BLaER1 treated with 17β-estradiol and CSF1 and Interleukin-3, amounts not matched to agents 10 nM and 100 nM (cell line): ENCODE measurements at regions not wholly inside any gene's neighbourhood (a gene's known extent, or its start where the extent isn't known, plus 50 kb on each side); places are given as distances from the start of the nearest gene placed in this dataset.

Experiments
- H3K27ac ChIP-seq, 11 experiments: shearing (Covaris generic); formaldehyde crosslinking; 2 replicates each; pipeline ENCODE4 v1.8.1; 2022
- H3K27me3 ChIP-seq, 11 experiments: shearing (Covaris generic); formaldehyde crosslinking; 2 replicates each; pipeline ENCODE4 v1.8.1; 2022
- H3K36me3 ChIP-seq, 11 experiments: shearing (Covaris generic); formaldehyde crosslinking; 2 replicates each; pipeline ENCODE4 v1.8.1; 2022
- H3K4me1 ChIP-seq, 10 experiments: shearing (Covaris generic); formaldehyde crosslinking; 2 replicates each; pipeline ENCODE4 v1.8.1; 2022
- H3K4me2 ChIP-seq, 11 experiments: shearing (Covaris generic); formaldehyde crosslinking; 2 replicates each; pipeline ENCODE4 v1.8.1; 2022
- H3K4me3 ChIP-seq, 10 experiments: shearing (Covaris generic); formaldehyde crosslinking; 2 replicates each; pipeline ENCODE4 v1.8.1; 2022
- H3K9ac ChIP-seq, 11 experiments: shearing (Covaris generic); formaldehyde crosslinking; 2 replicates each; pipeline ENCODE4 v1.8.1; 2022
- H3K9me3 ChIP-seq, 11 experiments: shearing (Covaris generic); formaldehyde crosslinking; replicated peaks in 1 of 11; 2 replicates each; pipeline ENCODE4 v1.8.1; 2022
- H4K20me1 ChIP-seq, 11 experiments: shearing (Covaris generic); formaldehyde crosslinking; 2 replicates each; pipeline ENCODE4 v1.8.1; 2022
- Cebpa-rat ChIP-seq, 11 experiments: shearing (Covaris generic); IDR thresholded peaks; 2 replicates each; pipeline ENCODE4 v1.8.1; 2022

DNA sequence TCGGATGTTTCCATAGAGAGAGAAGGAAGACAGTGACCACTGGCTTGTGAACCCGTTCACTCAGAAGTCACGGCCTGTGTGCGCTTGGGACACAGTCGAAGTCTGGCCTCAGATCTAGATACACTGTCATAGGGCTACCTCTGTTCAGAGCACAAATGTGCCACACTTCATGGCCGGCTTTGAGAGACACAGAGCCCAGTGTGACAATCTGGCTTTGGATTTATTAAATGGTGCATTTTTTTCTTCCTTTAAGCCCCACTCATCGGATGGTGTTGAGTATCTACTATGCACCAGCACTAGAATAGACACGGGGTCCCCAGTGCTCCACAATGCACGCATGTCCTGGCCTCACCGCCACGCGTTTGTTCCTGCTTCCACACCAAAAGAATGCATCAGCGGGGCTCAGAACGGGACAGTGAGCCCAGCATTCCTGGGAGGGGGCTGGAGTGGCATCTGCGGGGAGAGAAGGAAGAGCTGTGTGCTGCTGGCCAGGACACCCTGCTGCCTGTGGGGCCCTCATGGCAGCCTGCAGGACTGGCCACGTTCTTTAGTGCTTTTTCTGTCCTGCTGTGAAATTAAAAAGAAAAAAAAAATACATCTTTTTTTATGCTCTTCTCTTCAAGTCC is 738.9 kb upstream of the SALL3 start:
- Histone ChIP-seq H3K4me3 (no peak overlapping the region), H4K20me1 (no peaks in the 10 kb centered on the region), H3K27ac (no peak overlapping the region), H3K4me1 (peaks cover 10 to 37% (median 24%) of the 10 kb centered on the region in 10 experiments; a peak in 18 of 20 replicates), H3K9ac (no peak overlapping the region), H3K27me3 (no peaks in the 10 kb centered on the region), H3K9me3 (peaks cover 0 to 12% (median 0%) of the 10 kb centered on the region in 11 experiments; a peak in 7 of 22 replicates), H3K4me2 (no peak overlapping the region), H3K36me3 (no peaks in the 10 kb centered on the region)
- no peak for TF ChIP-seq Cebpa-rat (IDR thresholded peaks at IDR 0.05)

DNA sequence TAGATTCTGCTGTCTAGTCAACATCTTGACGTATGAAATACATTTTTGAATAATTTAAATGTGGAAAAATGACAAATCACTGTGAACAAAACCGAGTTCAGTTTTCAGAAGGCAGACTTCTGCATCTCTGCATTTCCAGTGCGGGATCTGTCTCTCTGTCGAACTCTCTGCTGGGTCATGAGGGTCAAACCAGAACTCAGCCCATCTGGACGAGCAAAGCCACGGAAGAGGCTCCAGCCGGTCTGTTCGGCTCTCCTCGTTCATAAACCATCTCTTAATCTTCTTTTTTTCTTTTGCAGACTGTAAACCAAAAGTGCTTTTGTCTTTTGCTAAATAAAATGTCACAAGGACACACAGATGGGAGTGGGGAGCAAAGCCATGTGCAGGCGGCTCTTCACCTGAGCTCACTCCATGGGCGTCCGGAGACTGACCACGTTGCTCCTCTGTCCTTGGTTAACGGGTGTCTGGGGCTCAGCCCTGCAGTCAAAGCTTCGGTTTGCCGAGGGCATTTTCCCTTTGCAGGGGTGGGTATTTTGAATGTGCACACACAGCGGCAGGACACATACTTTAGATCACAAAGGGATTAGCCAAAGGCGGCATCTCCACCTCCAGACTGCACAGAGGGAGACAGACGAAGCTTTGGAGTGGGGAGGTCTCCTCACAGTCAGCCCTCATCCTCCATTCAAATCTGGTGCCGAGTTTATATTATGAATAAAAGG is 737.9 kb upstream of the SALL3 start:
- H3K9ac ChIP-seq = no peak overlapping the region; a peak in 1 of 22 replicates
- no peak overlapping the region for H3K4me3 ChIP-seq
- H3K4me1 ChIP-seq = peaks cover 10 to 38% (median 25%) of the 10 kb centered on the region in 10 experiments; a peak in 18 of 20 replicates
- no peaks in the 10 kb centered on the region for H4K20me1 ChIP-seq
- H3K27me3 ChIP-seq = no peaks in the 10 kb centered on the region
- H3K9me3 ChIP-seq = peaks cover 0 to 14% (median 0%) of the 10 kb centered on the region in 11 experiments; a peak in 7 of 22 replicates
- no peaks in the 10 kb centered on the region for H3K36me3 ChIP-seq
- H3K27ac ChIP-seq = peak overlapping the region in 1 of 11 experiments; percentile 22; a peak in 2 of 22 replicates
- no peak for TF ChIP-seq Cebpa-rat (IDR thresholded peaks at IDR 0.05)
- peak overlapping the region in 6 of 11 experiments; percentile 7 to 60 (median 44); a peak in 10 of 22 replicates for H3K4me2 ChIP-seq

DNA sequence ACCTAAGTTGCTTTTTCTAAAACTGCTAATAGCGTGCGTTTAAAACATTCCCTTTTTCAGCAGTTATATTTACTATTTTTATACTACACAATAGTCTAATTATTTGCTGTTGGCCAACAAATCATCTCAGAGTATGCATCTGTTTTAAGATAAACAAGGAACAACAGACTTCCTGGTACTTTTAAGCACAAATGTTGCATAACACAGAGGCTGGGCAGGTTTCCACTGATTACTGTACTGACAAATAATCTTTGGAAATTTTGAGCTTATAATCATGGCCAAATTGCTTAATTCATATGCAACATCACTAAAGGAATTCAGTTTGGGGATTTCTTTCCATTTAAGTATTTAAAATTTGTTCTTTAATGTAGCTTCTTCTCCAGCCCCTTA is 737.4 kb upstream of the SALL3 start:
- Histone ChIP-seq H3K4me3 (no peak overlapping the region), H3K36me3 (no peaks in the 10 kb centered on the region)

DNA sequence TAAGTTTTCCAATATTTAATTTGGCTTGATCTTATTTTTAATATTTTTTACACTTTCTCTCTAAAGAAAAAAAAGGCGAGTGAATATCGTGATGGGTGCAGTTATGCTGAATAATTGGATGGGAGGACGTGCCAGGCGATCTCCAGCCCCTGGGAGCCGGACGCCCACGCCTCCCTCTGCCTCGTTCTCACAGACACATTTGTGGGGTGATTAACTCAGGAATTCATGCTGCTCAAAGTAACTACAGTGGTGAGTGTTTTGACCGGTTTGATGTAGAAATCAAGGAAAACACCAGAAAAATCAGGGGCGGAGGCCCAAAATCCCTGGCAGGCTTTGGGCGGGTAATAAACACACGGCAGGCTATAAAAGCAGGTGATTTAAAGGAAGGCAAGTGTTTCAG is 736.8 kb upstream of the SALL3 start:
- Histone ChIP-seq H3K4me3 (no peak overlapping the region), H3K9ac (no peak overlapping the region), H3K27me3 (no peaks in the 10 kb centered on the region), H3K4me1 (peaks cover 10 to 38% (median 25%) of the 10 kb centered on the region in 10 experiments; a peak in 18 of 20 replicates), H3K9me3 (peaks cover 0 to 14% (median 0%) of the 10 kb centered on the region in 11 experiments; a peak in 7 of 22 replicates), H3K27ac (no peak overlapping the region), H3K36me3 (no peaks in the 10 kb centered on the region), H4K20me1 (no peaks in the 10 kb centered on the region), H3K4me2 (peak overlapping the region in 1 of 11 experiments; percentile 57; a peak in 2 of 22 replicates)
- no peak for TF ChIP-seq Cebpa-rat (IDR thresholded peaks at IDR 0.05)

More for the DNA sequence above, 737.4 kb upstream of the SALL3 start:
- no peak for TF ChIP-seq Cebpa-rat (IDR thresholded peaks at IDR 0.05)
- Histone ChIP-seq H3K9me3 (peaks cover 0 to 14% (median 0%) of the 10 kb centered on the region in 11 experiments; a peak in 7 of 22 replicates), H3K9ac (no peak overlapping the region), H4K20me1 (no peaks in the 10 kb centered on the region), H3K27me3 (no peaks in the 10 kb centered on the region), H3K4me2 (peak overlapping the region in 6 of 11 experiments; percentile 7 to 60 (median 44); a peak in 9 of 22 replicates), H3K4me1 (peaks cover 10 to 38% (median 25%) of the 10 kb centered on the region in 10 experiments; a peak in 18 of 20 replicates), H3K27ac (0 out of 22 replicates have a peak overlapping the region, but pooled peaks of 1 of the 11 experiments have one; percentile 22)

DNA sequence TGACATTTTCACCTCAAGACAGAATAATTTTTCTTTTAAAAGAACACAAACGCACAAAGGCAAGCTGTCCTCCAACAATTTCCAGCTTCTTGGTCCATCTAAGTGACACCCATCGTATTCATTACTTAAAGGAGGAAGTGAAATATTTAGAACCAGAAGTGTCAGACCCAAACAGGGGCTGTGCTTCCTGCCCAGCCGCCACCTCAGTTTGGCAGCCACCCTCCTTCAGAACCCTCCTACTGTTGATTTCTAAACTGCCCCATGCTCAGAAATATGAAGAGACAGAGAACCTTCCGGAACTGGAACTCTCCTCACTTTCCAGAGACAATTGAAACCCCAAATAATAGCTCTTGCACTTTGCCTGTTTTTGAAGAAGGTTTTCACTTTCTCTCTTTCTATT is 734.8 kb upstream of the SALL3 start:
- H3K36me3 ChIP-seq = no peaks in the 10 kb centered on the region
- no peaks in the 10 kb centered on the region for H4K20me1 ChIP-seq
- no peak overlapping the region for H3K9ac ChIP-seq
- H3K9me3 ChIP-seq = peaks cover 0 to 9% (median 0%) of the 10 kb centered on the region in 11 experiments; a peak in 4 of 22 replicates
- no peak for TF ChIP-seq Cebpa-rat (IDR thresholded peaks at IDR 0.05)
- 0 out of 22 replicates have a peak overlapping the region, but pooled peaks of 1 of the 11 experiments have one; percentile 3 for H3K27ac ChIP-seq
- H3K4me3 ChIP-seq = no peak overlapping the region
- peaks cover 10 to 38% (median 25%) of the 10 kb centered on the region in 10 experiments; a peak in 18 of 20 replicates for H3K4me1 ChIP-seq
- H3K4me2 ChIP-seq = peak overlapping the region; percentile 11 to 48 (median 36); a peak in 19 of 22 replicates
- no peaks in the 10 kb centered on the region for H3K27me3 ChIP-seq

DNA sequence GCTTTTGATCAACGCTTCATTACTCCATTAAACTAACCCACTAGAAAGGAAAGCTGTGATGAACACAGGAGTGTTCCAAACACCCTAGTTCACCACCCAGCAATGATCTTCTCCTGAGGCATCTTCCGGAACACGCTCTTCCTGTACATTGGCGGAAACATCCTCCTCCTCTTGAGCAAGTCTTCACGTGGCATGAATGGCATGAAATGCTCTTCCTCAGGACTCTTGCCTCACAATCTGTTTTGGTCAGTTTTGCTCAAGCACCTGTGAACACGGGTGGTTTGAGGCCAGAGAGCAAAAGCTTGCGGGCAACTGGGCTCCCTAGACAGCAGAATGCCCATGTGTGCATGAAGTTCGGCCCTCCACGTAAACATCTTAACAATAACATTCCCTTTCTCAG is 734.2 kb upstream of the SALL3 start:
- Histone ChIP-seq H3K27me3 (no peaks in the 10 kb centered on the region), H3K9me3 (peaks cover 0 to 9% (median 0%) of the 10 kb centered on the region in 11 experiments; a peak in 4 of 22 replicates), H3K27ac (no peak overlapping the region), H3K4me1 (peaks cover 10 to 38% (median 25%) of the 10 kb centered on the region in 10 experiments; a peak in 18 of 20 replicates), H4K20me1 (no peaks in the 10 kb centered on the region), H3K36me3 (no peaks in the 10 kb centered on the region), H3K9ac (no peak overlapping the region), H3K4me2 (peak overlapping the region; percentile 11 to 48 (median 36); a peak in 16 of 22 replicates), H3K4me3 (no peak overlapping the region)
- TF ChIP-seq Cebpa-rat (IDR thresholded peaks at IDR 0.05) = no peak

DNA sequence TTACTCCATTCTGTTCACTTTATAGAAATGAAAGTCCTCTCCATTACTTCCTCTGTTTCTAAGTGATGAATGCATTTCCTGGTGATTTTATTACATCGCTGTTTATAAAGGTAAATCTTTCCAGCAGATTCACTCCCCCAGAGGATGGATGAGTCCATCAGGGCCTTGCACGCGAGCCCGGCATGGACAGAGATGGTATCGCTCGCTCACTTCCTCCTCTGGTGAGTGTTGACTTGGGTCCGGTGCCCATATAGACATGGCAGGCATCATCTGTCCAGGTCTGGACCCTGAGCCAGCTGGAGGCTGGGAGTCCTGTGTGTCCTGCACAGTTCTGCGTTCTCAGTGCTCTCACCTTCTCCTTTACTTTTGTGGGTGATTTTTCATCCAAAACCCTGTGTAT is 733.6 kb upstream of the SALL3 start:
- no peak overlapping the region for H3K4me3 ChIP-seq
- no peaks in the 10 kb centered on the region for H4K20me1 ChIP-seq
- no peak overlapping the region for H3K27ac ChIP-seq
- H3K27me3 ChIP-seq = no peaks in the 10 kb centered on the region
- H3K36me3 ChIP-seq = no peaks in the 10 kb centered on the region
- H3K9ac ChIP-seq = no peak overlapping the region
- peaks cover 10 to 38% (median 25%) of the 10 kb centered on the region in 10 experiments; a peak in 18 of 20 replicates for H3K4me1 ChIP-seq
- no peak for TF ChIP-seq Cebpa-rat (IDR thresholded peaks at IDR 0.05)
- peak overlapping the region in 1 of 11 experiments; percentile 42; a peak in 1 of 22 replicates for H3K4me2 ChIP-seq
- H3K9me3 ChIP-seq = peaks cover 0 to 9% (median 0%) of the 10 kb centered on the region in 11 experiments; a peak in 4 of 22 replicates

DNA sequence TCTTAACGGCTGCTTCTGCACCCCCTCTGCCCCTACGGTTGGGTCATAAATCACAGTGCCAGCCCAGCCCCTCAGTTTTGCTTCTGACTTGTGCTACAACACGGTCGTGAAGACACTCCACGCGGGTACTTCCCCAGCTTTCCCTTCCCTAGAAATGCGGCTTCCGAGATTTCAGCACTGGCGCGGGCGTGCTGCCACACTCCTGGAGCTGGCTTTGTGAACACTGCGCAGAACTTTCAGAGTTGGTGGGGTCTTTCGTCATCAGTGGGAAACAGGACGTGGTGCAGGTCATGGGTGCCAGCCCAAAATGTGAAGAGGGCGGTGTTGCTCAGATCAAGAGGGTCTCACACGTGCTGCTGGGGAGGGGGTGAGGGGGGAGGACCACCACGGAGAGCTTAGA is 733.0 kb upstream of the SALL3 start:
- Histone ChIP-seq H3K9me3 (peaks cover 0 to 9% (median 0%) of the 10 kb centered on the region in 11 experiments; a peak in 4 of 22 replicates), H3K27me3 (no peaks in the 10 kb centered on the region), H4K20me1 (no peaks in the 10 kb centered on the region), H3K9ac (no peak overlapping the region), H3K4me3 (no peak overlapping the region), H3K27ac (no peak overlapping the region), H3K36me3 (no peaks in the 10 kb centered on the region), H3K4me1 (peaks cover 10 to 34% (median 24%) of the 10 kb centered on the region in 10 experiments; a peak in 18 of 20 replicates), H3K4me2 (no peak overlapping the region)
- no peak for TF ChIP-seq Cebpa-rat (IDR thresholded peaks at IDR 0.05)
